DOHH2 (cell line): ENCODE measurements at regions not wholly inside any gene's neighbourhood (a gene's known extent, or its start where the extent isn't known, plus 50 kb on each side); places are given as distances from the start of the nearest gene placed in this dataset.

ENCODE experiments used
- H3F3A ChIP-seq: fragments of 200-600 bp; sonication (generic), shearing (Covaris generic); 2 replicates; pipeline ENCODE4 v1.6.0; 2016; ENCODE audit warnings: antibody characterized with exemption, mild to moderate bottlenecking; ENCODE audit not compliant: control insufficient read depth, insufficient read depth
- H3K27ac ChIP-seq: fragments of 200-600 bp; sonication (generic); 2 replicates; pipeline ENCODE4 v1.5.1; 2014; ENCODE audit warnings: low read depth, mild to moderate bottlenecking, low read length, moderate library complexity
- H3K27me3 ChIP-seq: fragments of 200-600 bp; sonication (generic); 2 replicates; pipeline ENCODE4 v1.6.1; 2014; ENCODE audit warnings: mild to moderate bottlenecking, low read length, mixed read lengths; ENCODE audit not compliant: control insufficient read depth
- H3K36me3 ChIP-seq: fragments of 200-600 bp; sonication (generic); 2 replicates; pipeline ENCODE4 v1.6.1; 2014; ENCODE audit warnings: mild to moderate bottlenecking, low read length, moderate library complexity, mixed read lengths; ENCODE audit not compliant: control insufficient read depth
- H3K4me1 ChIP-seq: fragments of 200-600 bp; sonication (generic); 2 replicates; pipeline ENCODE4 v1.6.1; 2014; ENCODE audit warnings: mild to moderate bottlenecking, low read length, mixed read lengths; ENCODE audit not compliant: control insufficient read depth
- H3K4me2 ChIP-seq: fragments of 200-600 bp; sonication (generic); 2 replicates; pipeline ENCODE4 v1.6.0; 2014; ENCODE audit warnings: mild to moderate bottlenecking, low read length, moderate library complexity
- H3K4me3 ChIP-seq: fragments of 200-600 bp; sonication (generic); 2 replicates; pipeline ENCODE4 v1.5.1; 2014; ENCODE audit warnings: mild to moderate bottlenecking, low read length, mixed read lengths
- H3K79me2 ChIP-seq: fragments of 200-600 bp; sonication (generic); 2 replicates; pipeline ENCODE4 v1.6.1; 2014; ENCODE audit warnings: mild to moderate bottlenecking, low read length, mixed read lengths; ENCODE audit not compliant: control insufficient read depth
- H3K9me2 ChIP-seq: fragments of 200-600 bp; sonication (generic); replicated peaks from 2 replicates; pipeline ENCODE4 v1.6.1; 2014; ENCODE audit warnings: mild to moderate bottlenecking, low read length, mixed read lengths; ENCODE audit not compliant: control insufficient read depth
- H3K9me3 ChIP-seq: fragments of 200-600 bp; sonication (generic); 2 replicates; pipeline ENCODE4 v1.6.1; 2014; ENCODE audit warnings: antibody characterized with exemption, low read length, mixed read lengths; ENCODE audit not compliant: control insufficient read depth, insufficient read depth
- H4K20me1 ChIP-seq: fragments of 200-600 bp; sonication (generic); 2 replicates; pipeline ENCODE4 v1.6.0; 2014; ENCODE audit warnings: low read depth, mild to moderate bottlenecking, antibody characterized with exemption, low read length, moderate library complexity; ENCODE audit not compliant: control insufficient read depth, insufficient read depth
- CTCF ChIP-seq: fragments of 200-600 bp; sonication (generic); IDR thresholded peaks from one replicate; pipeline ENCODE4 v1.5.1; 2014; ENCODE audit warnings: antibody characterized with exemption, mild to moderate bottlenecking, low read depth, low read length; ENCODE audit not compliant: poor library complexity, severe bottlenecking
- EZH2phosphoT487 ChIP-seq: fragments of 200-600 bp; sonication (generic); IDR thresholded peaks from 2 replicates; pipeline ENCODE4 v1.6.1; 2017; ENCODE audit warnings: borderline replicate concordance, mild to moderate bottlenecking, antibody characterized with exemption, low read length, moderate library complexity, mixed read lengths

GRCh38 chr10:113430634-113431397, 122.0 kb upstream of the HABP2 start:
- no peak for TF ChIP-seq CTCF
- TF ChIP-seq EZH2phosphoT487, result no peak
- no peak overlapping the region for H3K4me2 ChIP-seq
- no peaks in the 10 kb centered on the region for H3K79me2 ChIP-seq

GRCh38 chr10:113431398-113432160, 121.3 kb upstream of the HABP2 start:
- TF ChIP-seq EZH2phosphoT487, result no peak
- TF ChIP-seq CTCF, result no peak
- no peaks in the 10 kb centered on the region for H3K4me1 ChIP-seq

More at GRCh38 chr10:113430634-113431397, 122.0 kb upstream of the HABP2 start:
- Histone ChIP-seq H3K4me3 (no peak overlapping the region), H3K9me3 (no peaks in the 10 kb centered on the region), H3K4me1 (no peaks in the 10 kb centered on the region), H3K27ac (no peak overlapping the region), H4K20me1 (no peaks in the 10 kb centered on the region), H3K9me2 (no peaks in the 10 kb centered on the region), H3K27me3 (no peaks in the 10 kb centered on the region), H3K36me3 (no peaks in the 10 kb centered on the region), H3F3A (no peaks in the 10 kb centered on the region)

GRCh38 chr10:113433711-113434110, 119.1 kb upstream of the HABP2 start:
- no peak for TF ChIP-seq EZH2phosphoT487
- TF ChIP-seq CTCF, result no peak

More at GRCh38 chr10:113431398-113432160, 121.3 kb upstream of the HABP2 start:
- Histone ChIP-seq H3K27me3 (no peaks in the 10 kb centered on the region), H3F3A (no peaks in the 10 kb centered on the region), H4K20me1 (no peaks in the 10 kb centered on the region), H3K36me3 (no peaks in the 10 kb centered on the region), H3K27ac (no peak overlapping the region), H3K9me3 (no peaks in the 10 kb centered on the region), H3K79me2 (no peaks in the 10 kb centered on the region), H3K4me2 (no peak overlapping the region), H3K4me3 (no peak overlapping the region), H3K9me2 (no peaks in the 10 kb centered on the region)

More at GRCh38 chr10:113433711-113434110, 119.1 kb upstream of the HABP2 start:
- Histone ChIP-seq H3K4me2 (no peak overlapping the region), H3K27ac (no peak overlapping the region), H3K9me3 (no peaks in the 10 kb centered on the region), H4K20me1 (no peaks in the 10 kb centered on the region), H3K4me1 (no peaks in the 10 kb centered on the region), H3K79me2 (no peaks in the 10 kb centered on the region), H3F3A (no peaks in the 10 kb centered on the region), H3K36me3 (no peaks in the 10 kb centered on the region), H3K4me3 (no peak overlapping the region), H3K9me2 (no peaks in the 10 kb centered on the region), H3K27me3 (no peaks in the 10 kb centered on the region)
